ENCODE measurements at regions not wholly inside any gene's neighbourhood (a gene's known extent, or its start where the extent isn't known, plus 50 kb on each side); places are given as distances from the start of the nearest gene placed in this dataset.

GRCh38 chr2:221200184-221200839, 371.8 kb downstream of the EPHA4 start:
- TF ChIP-seq, protein P1, sequence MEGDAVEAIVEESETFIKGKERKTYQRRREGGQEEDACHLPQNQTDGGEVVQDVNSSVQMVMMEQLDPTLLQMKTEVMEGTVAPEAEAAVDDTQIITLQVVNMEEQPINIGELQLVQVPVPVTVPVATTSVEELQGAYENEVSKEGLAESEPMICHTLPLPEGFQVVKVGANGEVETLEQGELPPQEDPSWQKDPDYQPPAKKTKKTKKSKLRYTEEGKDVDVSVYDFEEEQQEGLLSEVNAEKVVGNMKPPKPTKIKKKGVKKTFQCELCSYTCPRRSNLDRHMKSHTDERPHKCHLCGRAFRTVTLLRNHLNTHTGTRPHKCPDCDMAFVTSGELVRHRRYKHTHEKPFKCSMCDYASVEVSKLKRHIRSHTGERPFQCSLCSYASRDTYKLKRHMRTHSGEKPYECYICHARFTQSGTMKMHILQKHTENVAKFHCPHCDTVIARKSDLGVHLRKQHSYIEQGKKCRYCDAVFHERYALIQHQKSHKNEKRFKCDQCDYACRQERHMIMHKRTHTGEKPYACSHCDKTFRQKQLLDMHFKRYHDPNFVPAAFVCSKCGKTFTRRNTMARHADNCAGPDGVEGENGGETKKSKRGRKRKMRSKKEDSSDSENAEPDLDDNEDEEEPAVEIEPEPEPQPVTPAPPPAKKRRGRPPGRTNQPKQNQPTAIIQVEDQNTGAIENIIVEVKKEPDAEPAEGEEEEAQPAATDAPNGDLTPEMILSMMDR (IDR thresholded peaks at IDR 0.05) = no peak
- TF ChIP-seq POLR2AphosphoS5 (IDR thresholded peaks at IDR 0.05) (no peak), POLR2A (IDR thresholded peaks at IDR 0.05) (no peak)
